HEK293 (cell line): ENCODE measurements at regions not wholly inside any gene's neighbourhood (a gene's known extent, or its start where the extent isn't known, plus 50 kb on each side); places are given as distances from the start of the nearest gene placed in this dataset.

Experiments
- CTCF ChIA-PET: fragments of 350-600 bp; formaldehyde crosslinking; extraction: SDS; loops from one replicate; lab custom pipeline; 2021; ENCODE audit warnings: antibody characterized with exemption; lab: Yijun Ruan, JAX
- POLR2A ChIA-PET: fragments of 300-600 bp; formaldehyde crosslinking; extraction: SDS; loops from one replicate; lab custom pipeline; 2020; ENCODE audit warnings: antibody characterized with exemption, inconsistent platforms; lab: Yijun Ruan, JAX
- H3K27ac ChIP-seq: fragments of 200-500 bp; sonication (Bioruptor generic); 2 replicates; pipeline ENCODE4 v1.5.1; 2014; ENCODE audit warnings: low read depth, low read length, control low read depth, inconsistent platforms; ENCODE audit errors: extremely low read depth
- H3K36me3 ChIP-seq, 2 experiments: fragments of 200-500 bp in 1 of 2; sonication (Bioruptor generic) in 1 of 2; 1 replicate in 1 of 2; 2 replicates in 1 of 2; pipeline ENCODE4 v1.5.1; 2014 to 2017; ENCODE audit warnings: inconsistent platforms in 2 of 2, low read length in 2 of 2; ENCODE audit not compliant: control insufficient read depth in 2 of 2, insufficient read depth in 1 of 2
- H3K4me1 ChIP-seq: fragments of 200-500 bp; sonication (Bioruptor generic); 2 replicates; pipeline ENCODE4 v1.5.1; 2014; ENCODE audit warnings: mild to moderate bottlenecking, low read length, inconsistent platforms; ENCODE audit not compliant: control insufficient read depth, insufficient read depth
- H3K4me3 ChIP-seq: 2 replicates; pipeline ENCODE4 v1.5.1; 2011; ENCODE audit warnings: low read depth, mild to moderate bottlenecking, control low read depth, low read length, moderate library complexity
- H3K9me3 ChIP-seq: fragments of 200-500 bp; sonication (Bioruptor generic); 2 replicates; pipeline ENCODE4 v1.5.1; 2014; ENCODE audit warnings: low read depth, low read length, inconsistent platforms; ENCODE audit not compliant: control insufficient read depth, insufficient read depth
- EGR2 ChIP-seq: fragments of 450-650 bp; formaldehyde crosslinking; IDR thresholded peaks from 2 replicates; pipeline ENCODE4 v1.5.1; 2016; ENCODE audit warnings: low read depth, missing biosample characterization, missing genetic modification characterization
- OSR2 ChIP-seq: fragments of 450-650 bp; formaldehyde crosslinking; IDR thresholded peaks from 2 replicates; pipeline ENCODE4 v1.5.1; 2016; ENCODE audit warnings: missing biosample characterization, missing genetic modification characterization
- SETDB1 ChIP-seq: IDR thresholded peaks from one replicate; pipeline ENCODE4 v1.6.1; 2017; ENCODE audit warnings: mild to moderate bottlenecking, low read length, moderate library complexity, mixed read lengths; ENCODE audit not compliant: insufficient read length
- ZBTB17 ChIP-seq: fragments of 450-650 bp; formaldehyde crosslinking; IDR thresholded peaks from 2 replicates; pipeline ENCODE4 v1.5.1; 2016; ENCODE audit warnings: missing biosample characterization, missing genetic modification characterization
- ZFHX2 ChIP-seq: fragments of 450-650 bp; formaldehyde crosslinking; conservative IDR thresholded peaks from 2 replicates; pipeline ENCODE4 v1.5.1; 2016; ENCODE audit warnings: missing biosample characterization, missing genetic modification characterization
- ZNF133 ChIP-seq: fragments of 450-650 bp; formaldehyde crosslinking; IDR thresholded peaks from 2 replicates; pipeline ENCODE4 v1.5.1; 2016; ENCODE audit warnings: missing biosample characterization, missing genetic modification characterization
- ZNF138 ChIP-seq: fragments of 450-650 bp; formaldehyde crosslinking; IDR thresholded peaks from 2 replicates; pipeline ENCODE4 v1.5.1; 2016; ENCODE audit warnings: missing biosample characterization, missing genetic modification characterization, borderline replicate concordance
- ZNF157 ChIP-seq: fragments of 450-650 bp; formaldehyde crosslinking; IDR thresholded peaks from 2 replicates; pipeline ENCODE4 v1.5.1; 2016; ENCODE audit warnings: missing biosample characterization, missing genetic modification characterization
- ZNF184 ChIP-seq: fragments of 450-650 bp; IDR thresholded peaks from 2 replicates; pipeline ENCODE4 v1.5.1; 2018; ENCODE audit warnings: missing biosample characterization, mild to moderate bottlenecking, missing genetic modification characterization
- ZNF248 ChIP-seq: fragments of 450-650 bp; formaldehyde crosslinking; IDR thresholded peaks from 2 replicates; pipeline ENCODE4 v1.5.1; 2017; ENCODE audit warnings: missing biosample characterization, missing genetic modification characterization
- ZNF274 ChIP-seq, 2 experiments: fragments of 200-500 bp in 1 of 2; fragments of 450-650 bp in 1 of 2; sonication (Bioruptor generic) in 1 of 2; formaldehyde crosslinking in 1 of 2; IDR thresholded peaks; 2 replicates each; pipeline versions ENCODE4 v1.5.1 to v1.6.1; 2014 to 2016; ENCODE audit warnings: borderline replicate concordance in 1 of 2, inconsistent platforms in 1 of 2, low read length in 1 of 2, missing biosample characterization in 1 of 2, missing genetic modification characterization in 1 of 2
- ZNF549 ChIP-seq: fragments of 450-650 bp; IDR thresholded peaks from 2 replicates; pipeline ENCODE4 v1.5.1; 2018; ENCODE audit warnings: missing biosample characterization, missing genetic modification characterization, mild to moderate bottlenecking, inconsistent platforms, moderate library complexity
- ZNF560 ChIP-seq: fragments of 450-650 bp; formaldehyde crosslinking; IDR thresholded peaks from 2 replicates; pipeline ENCODE4 v1.5.1; 2017; ENCODE audit warnings: missing biosample characterization, missing genetic modification characterization, borderline replicate concordance
- ZNF830 ChIP-seq: fragments of 450-650 bp; IDR thresholded peaks from 2 replicates; pipeline ENCODE4 v1.5.0; 2018; ENCODE audit warnings: missing biosample characterization, missing genetic modification characterization, low read depth, mild to moderate bottlenecking, moderate library complexity
- TF ChIP-seq, protein P1 (sequence below): fragments of 450-650 bp; formaldehyde crosslinking; IDR thresholded peaks from 2 replicates; pipeline ENCODE4 v1.5.1; 2016; ENCODE audit warnings: missing biosample characterization, missing genetic modification characterization
- TF ChIP-seq, protein P2 (sequence below): fragments of 450-650 bp; formaldehyde crosslinking; IDR thresholded peaks from 2 replicates; pipeline ENCODE4 v1.5.1; 2016; ENCODE audit warnings: missing biosample characterization, missing genetic modification characterization
- TF ChIP-seq, protein P3 (sequence below): fragments of 450-650 bp; formaldehyde crosslinking; conservative IDR thresholded peaks from 2 replicates; pipeline ENCODE4 v1.5.1; 2016; ENCODE audit warnings: low read depth, missing biosample characterization, missing genetic modification characterization

DNA sequence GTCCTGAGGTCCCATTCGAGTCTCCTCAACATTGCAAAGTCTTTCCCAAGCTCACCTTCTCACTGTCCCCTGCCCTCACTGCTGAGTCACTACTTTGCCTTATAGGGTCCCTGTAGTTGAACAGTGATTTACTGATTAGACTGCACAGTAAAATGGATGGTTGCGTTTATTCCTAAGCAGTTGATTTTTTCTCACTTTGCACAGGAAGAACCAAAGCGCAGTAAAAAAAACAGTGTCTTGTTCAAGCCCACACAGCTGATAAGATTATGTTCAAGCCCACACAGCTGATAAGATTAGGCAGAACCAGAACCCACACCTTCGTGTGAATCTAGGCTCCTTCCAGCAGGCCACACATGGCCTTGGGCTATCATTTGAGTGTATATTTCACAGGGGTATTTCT, 215.3 kb upstream of the COPS8 start:
- H3K4me3 ChIP-seq = no peak overlapping the region

DNA sequence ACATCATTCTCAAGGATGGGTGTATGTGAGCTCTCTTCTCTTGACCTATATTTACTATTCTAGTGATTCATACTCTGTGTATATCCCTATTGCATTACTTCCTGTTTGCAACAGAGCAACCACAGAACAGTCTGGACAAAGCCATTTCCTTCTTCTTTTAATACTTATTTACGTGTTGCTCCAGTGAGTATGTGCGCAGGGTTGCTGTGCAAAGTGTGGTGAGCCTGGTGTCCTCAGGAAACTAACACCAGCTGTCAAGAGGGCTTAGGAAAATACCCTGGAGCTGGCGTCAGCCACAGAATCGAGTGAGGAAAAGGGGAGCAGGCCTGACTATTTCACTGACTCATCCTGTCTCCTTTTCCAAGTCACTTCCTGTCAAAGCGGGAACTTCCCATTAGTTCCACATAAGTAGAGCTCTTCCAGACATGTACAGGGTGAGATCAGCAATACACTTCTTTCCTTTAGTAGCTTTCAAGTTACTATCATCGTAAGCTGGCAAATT, 214.1 kb upstream of the COPS8 start:
- ChIA-PET CTCF (interaction anchor here (0.8 to 1.2 kb wide), 2 partner anchors 24 to 194 kb away, joined by 3 read pairs; no protein-coding TSS in a partner anchor), POLR2A (interaction anchor here (0.9 to 1.6 kb wide), 2 partner anchors 85 to 116 kb away, joined by 3 to 4 read pairs; no protein-coding TSS in a partner anchor)
- H3K4me3 ChIP-seq = no peak overlapping the region
- no peaks in the 10 kb centered on the region for H3K36me3 ChIP-seq
- TF ChIP-seq ZNF157 (tag by site-specific recombination) = peak; percentile 73
- TF ChIP-seq SETDB1 = peak; percentile 74
- no peak for TF ChIP-seq ZNF248
- no peaks in the 10 kb centered on the region; the same call in 1 of the 2 replicates for H3K4me1 ChIP-seq
- H3K27ac ChIP-seq = no peak overlapping the region
- H3K9me3 ChIP-seq = no peaks in the 10 kb centered on the region

More for the DNA sequence above, 215.3 kb upstream of the COPS8 start:
- Histone ChIP-seq H3K36me3 (no peaks in the 10 kb centered on the region), H3K9me3 (no peaks in the 10 kb centered on the region), H3K4me1 (no peaks in the 10 kb centered on the region; the same call in 1 of the 2 replicates), H3K27ac (no peak overlapping the region)
- ChIA-PET CTCF (no interaction called here), POLR2A (no interaction called here)
- TF ChIP-seq ZNF830 (tag by site-specific recombination) (no peak), EGR2 (tag by site-specific recombination) (peak; percentile 68; the same call in 1 of the 2 replicates), ZBTB17 (no peak), ZFHX2 (tag by site-specific recombination) (peak; percentile 75), ZNF184 (tag by site-specific recombination) (no peak), ZNF274 (IDR thresholded peaks at IDR 0.05; ENCODE audit: low read length) (no peak), ZNF274 (tag by site-specific recombination; IDR thresholded peaks at IDR 0.05; ENCODE audit: borderline replicate concordance) (no peak)
- TF ChIP-seq, protein P1, sequence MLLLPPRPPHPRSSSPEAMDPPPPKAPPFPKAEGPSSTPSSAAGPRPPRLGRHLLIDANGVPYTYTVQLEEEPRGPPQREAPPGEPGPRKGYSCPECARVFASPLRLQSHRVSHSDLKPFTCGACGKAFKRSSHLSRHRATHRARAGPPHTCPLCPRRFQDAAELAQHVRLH (tag by site-specific recombination) = no peak

DNA sequence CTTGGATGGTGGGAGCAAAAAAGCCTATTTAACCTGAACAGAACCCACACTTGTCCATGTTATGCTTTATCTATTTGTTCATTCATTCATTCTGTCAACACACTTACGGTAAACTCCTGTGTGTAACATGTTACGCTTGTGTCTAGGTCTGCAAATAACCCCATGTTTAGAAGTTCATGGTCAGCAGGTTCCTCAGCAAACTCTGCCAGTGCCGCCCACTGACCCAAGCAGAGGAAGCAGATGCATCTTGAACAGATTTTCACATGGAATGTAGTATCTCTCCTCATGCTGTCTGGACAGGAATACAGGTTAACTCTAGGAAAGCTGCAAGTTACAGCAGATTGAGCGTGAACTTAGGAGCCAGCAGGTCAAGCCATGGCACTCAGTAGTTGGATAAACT, 213.7 kb upstream of the COPS8 start:
- H3K9me3 ChIP-seq = no peaks in the 10 kb centered on the region
- CTCF ChIA-PET = interaction anchor here (0.8 to 1.2 kb wide), 3 partner anchors 23 to 359 kb away, joined by 3 to 7 read pairs (median 3); no protein-coding TSS in a partner anchor
- no peaks in the 10 kb centered on the region; the same call in 1 of the 2 replicates for H3K4me1 ChIP-seq
- no peak overlapping the region for H3K27ac ChIP-seq
- H3K4me3 ChIP-seq = no peak overlapping the region
- POLR2A ChIA-PET = interaction anchor here (0.9 to 1.6 kb wide), 2 partner anchors 84 to 117 kb away, joined by 3 to 4 read pairs; no protein-coding TSS in a partner anchor
- peak; percentile 16 for TF ChIP-seq SETDB1
- TF ChIP-seq, protein P2, sequence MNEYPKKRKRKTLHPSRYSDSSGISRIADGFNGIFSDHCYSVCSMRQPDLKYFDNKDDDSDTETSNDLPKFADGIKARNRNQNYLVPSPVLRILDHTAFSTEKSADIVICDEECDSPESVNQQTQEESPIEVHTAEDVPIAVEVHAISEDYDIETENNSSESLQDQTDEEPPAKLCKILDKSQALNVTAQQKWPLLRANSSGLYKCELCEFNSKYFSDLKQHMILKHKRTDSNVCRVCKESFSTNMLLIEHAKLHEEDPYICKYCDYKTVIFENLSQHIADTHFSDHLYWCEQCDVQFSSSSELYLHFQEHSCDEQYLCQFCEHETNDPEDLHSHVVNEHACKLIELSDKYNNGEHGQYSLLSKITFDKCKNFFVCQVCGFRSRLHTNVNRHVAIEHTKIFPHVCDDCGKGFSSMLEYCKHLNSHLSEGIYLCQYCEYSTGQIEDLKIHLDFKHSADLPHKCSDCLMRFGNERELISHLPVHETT (tag by site-specific recombination) = no peak
- no peak for TF ChIP-seq ZNF560 (tag by site-specific recombination)
- no peaks in the 10 kb centered on the region for H3K36me3 ChIP-seq

DNA sequence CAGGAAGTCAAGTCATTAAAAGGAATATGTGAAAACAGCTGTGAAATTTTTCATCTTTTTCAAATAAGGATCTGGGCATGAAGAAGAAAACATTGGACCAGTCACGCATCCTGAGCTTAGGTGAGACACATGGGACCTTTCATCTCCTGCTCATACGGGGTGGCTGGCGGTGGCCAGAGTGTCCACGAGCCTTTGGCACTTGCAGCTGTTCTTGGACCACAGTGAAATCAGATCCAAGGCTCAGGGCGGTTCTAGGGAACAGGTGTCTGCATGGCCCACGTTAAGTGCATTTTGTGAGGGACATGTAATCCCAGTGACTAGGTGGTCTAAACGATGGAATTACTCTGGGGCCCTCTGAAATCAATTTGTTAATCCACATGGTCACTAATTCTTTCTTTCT, 212.7 kb upstream of the COPS8 start:
- no peak overlapping the region for H3K4me3 ChIP-seq
- CTCF ChIA-PET = interaction anchor here (0.9 kb wide), 1 partner anchor 360 kb away, joined by 7 read pairs; no protein-coding TSS in a partner anchor
- H3K9me3 ChIP-seq = no peaks in the 10 kb centered on the region
- H3K36me3 ChIP-seq = no peaks in the 10 kb centered on the region
- H3K27ac ChIP-seq = no peak overlapping the region
- POLR2A ChIA-PET = interaction anchor here (1.6 kb wide), 1 partner anchor 83 kb away, joined by 4 read pairs; no protein-coding TSS in a partner anchor
- no peaks in the 10 kb centered on the region; the same call in 1 of the 2 replicates for H3K4me1 ChIP-seq
- no peak for TF ChIP-seq OSR2 (tag by site-specific recombination)
- no peak for TF ChIP-seq ZNF133 (tag by site-specific recombination)
- TF ChIP-seq ZNF138 (tag by site-specific recombination) = no peak
- TF ChIP-seq ZNF549 = no peak
- TF ChIP-seq, protein P3, sequence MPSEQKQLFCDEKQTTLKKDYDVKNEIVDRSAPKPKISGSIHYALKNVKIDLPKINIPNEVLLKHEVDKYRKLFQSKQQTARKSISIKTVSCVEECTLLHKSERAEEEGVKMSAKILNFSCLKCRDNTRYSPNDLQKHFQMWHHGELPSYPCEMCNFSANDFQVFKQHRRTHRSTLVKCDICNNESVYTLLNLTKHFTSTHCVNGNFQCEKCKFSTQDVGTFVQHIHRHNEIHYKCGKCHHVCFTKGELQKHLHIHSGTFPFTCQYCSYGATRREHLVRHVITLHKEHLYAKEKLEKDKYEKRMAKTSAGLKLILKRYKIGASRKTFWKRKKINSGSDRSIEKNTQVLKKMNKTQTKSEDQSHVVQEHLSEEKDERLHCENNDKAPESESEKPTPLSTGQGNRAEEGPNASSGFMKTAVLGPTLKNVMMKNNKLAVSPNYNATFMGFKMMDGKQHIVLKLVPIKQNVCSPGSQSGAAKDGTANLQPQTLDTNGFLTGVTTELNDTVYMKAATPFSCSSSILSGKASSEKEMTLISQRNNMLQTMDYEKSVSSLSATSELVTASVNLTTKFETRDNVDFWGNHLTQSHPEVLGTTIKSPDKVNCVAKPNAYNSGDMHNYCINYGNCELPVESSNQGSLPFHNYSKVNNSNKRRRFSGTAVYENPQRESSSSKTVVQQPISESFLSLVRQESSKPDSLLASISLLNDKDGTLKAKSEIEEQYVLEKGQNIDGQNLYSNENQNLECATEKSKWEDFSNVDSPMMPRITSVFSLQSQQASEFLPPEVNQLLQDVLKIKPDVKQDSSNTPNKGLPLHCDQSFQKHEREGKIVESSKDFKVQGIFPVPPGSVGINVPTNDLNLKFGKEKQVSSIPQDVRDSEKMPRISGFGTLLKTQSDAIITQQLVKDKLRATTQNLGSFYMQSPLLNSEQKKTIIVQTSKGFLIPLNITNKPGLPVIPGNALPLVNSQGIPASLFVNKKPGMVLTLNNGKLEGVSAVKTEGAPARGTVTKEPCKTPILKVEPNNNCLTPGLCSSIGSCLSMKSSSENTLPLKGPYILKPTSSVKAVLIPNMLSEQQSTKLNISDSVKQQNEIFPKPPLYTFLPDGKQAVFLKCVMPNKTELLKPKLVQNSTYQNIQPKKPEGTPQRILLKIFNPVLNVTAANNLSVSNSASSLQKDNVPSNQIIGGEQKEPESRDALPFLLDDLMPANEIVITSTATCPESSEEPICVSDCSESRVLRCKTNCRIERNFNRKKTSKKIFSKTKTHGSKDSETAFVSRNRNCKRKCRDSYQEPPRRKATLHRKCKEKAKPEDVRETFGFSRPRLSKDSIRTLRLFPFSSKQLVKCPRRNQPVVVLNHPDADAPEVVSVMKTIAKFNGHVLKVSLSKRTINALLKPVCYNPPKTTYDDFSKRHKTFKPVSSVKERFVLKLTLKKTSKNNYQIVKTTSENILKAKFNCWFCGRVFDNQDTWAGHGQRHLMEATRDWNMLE (tag by site-specific recombination) = no peak
